H9 (cell line): ENCODE measurements at regions not wholly inside any gene's neighbourhood (a gene's known extent, or its start where the extent isn't known, plus 50 kb on each side); places are given as distances from the start of the nearest gene placed in this dataset.

Experiments used
- DNase-seq: peaks from one replicate; pipeline ENCODE4 v3.0.0-alpha.2; 2017
- H2AFZ ChIP-seq: one replicate; pipeline ENCODE4 v1.6.1; 2013; ENCODE audit warnings: mild to moderate bottlenecking, low read length, control low read depth, moderate library complexity
- H2AK5ac ChIP-seq: 2 replicates; pipeline ENCODE4 v1.6.1; 2013; ENCODE audit warnings: low read length, control low read depth, mixed read lengths; ENCODE audit not compliant: insufficient read length
- H2BK120ac ChIP-seq: one replicate; pipeline ENCODE4 v1.6.1; 2013; ENCODE audit warnings: low read depth, mild to moderate bottlenecking, low read length, control low read depth, inconsistent platforms; ENCODE audit not compliant: poor library complexity, severe bottlenecking
- H2BK12ac ChIP-seq: 2 replicates; pipeline ENCODE4 v1.6.1; 2013; ENCODE audit warnings: low read length, control low read depth, mixed read lengths, low read depth; ENCODE audit not compliant: insufficient read length
- H2BK15ac ChIP-seq: 2 replicates; pipeline ENCODE4 v1.6.1; 2013; ENCODE audit warnings: low read depth, low read length, control low read depth
- H2BK20ac ChIP-seq: one replicate; pipeline ENCODE4 v1.6.1; 2013; ENCODE audit warnings: low read depth, mild to moderate bottlenecking, low read length, control low read depth, inconsistent platforms; ENCODE audit not compliant: poor library complexity, severe bottlenecking
- H2BK5ac ChIP-seq: 2 replicates; pipeline ENCODE4 v1.6.1; 2013; ENCODE audit warnings: low read length, control low read depth, mixed read lengths; ENCODE audit not compliant: insufficient read length
- H3K14ac ChIP-seq: 2 replicates; pipeline ENCODE4 v1.6.1; 2013; ENCODE audit warnings: low read length, control low read depth; ENCODE audit not compliant: insufficient read depth
- H3K18ac ChIP-seq: 2 replicates; pipeline ENCODE4 v1.6.1; 2013; ENCODE audit warnings: low read depth, mild to moderate bottlenecking, mixed read lengths, low read length, control low read depth; ENCODE audit not compliant: insufficient read length
- H3K23ac ChIP-seq: 2 replicates; pipeline ENCODE4 v1.6.1; 2013; ENCODE audit warnings: low read length, control low read depth, mixed read lengths, low read depth; ENCODE audit not compliant: insufficient read length
- H3K23me2 ChIP-seq: 2 replicates; pipeline ENCODE4 v1.6.1; 2013; ENCODE audit warnings: low read depth, mild to moderate bottlenecking, mixed read lengths, low read length, control low read depth; ENCODE audit not compliant: insufficient read length, poor library complexity, severe bottlenecking
- H3K27ac ChIP-seq: 2 replicates; pipeline ENCODE4 v1.5.1; 2013; ENCODE audit warnings: low read length, control low read depth, mixed read lengths, low read depth; ENCODE audit not compliant: insufficient read length
- H3K27me3 ChIP-seq: 2 replicates; pipeline ENCODE4 v1.6.1; 2013; ENCODE audit warnings: low read length, control low read depth, inconsistent platforms; ENCODE audit not compliant: insufficient read depth
- H3K4ac ChIP-seq: 2 replicates; pipeline ENCODE4 v1.6.1; 2013; ENCODE audit warnings: low read depth, mild to moderate bottlenecking, control low read depth, inconsistent platforms, low read length, moderate library complexity
- H3K4me1 ChIP-seq: 2 replicates; pipeline ENCODE4 v1.6.1; 2013; ENCODE audit warnings: low read length, control low read depth, inconsistent platforms; ENCODE audit not compliant: insufficient read depth
- H3K4me2 ChIP-seq: 2 replicates; pipeline ENCODE4 v1.6.1; 2013; ENCODE audit warnings: low read length, control low read depth, mixed read lengths; ENCODE audit not compliant: insufficient read length, insufficient read depth
- H3K56ac ChIP-seq: 2 replicates; pipeline ENCODE4 v1.6.1; 2013; ENCODE audit warnings: low read depth, mild to moderate bottlenecking, mixed read lengths, low read length, control low read depth; ENCODE audit not compliant: insufficient read length
- H3K79me1 ChIP-seq: 2 replicates; pipeline ENCODE4 v1.6.1; 2013; ENCODE audit warnings: low read depth, mild to moderate bottlenecking, moderate library complexity, low read length, control low read depth, inconsistent platforms; ENCODE audit not compliant: insufficient read depth, poor library complexity, severe bottlenecking
- H3K79me2 ChIP-seq: 2 replicates; pipeline ENCODE4 v1.6.1; 2013; ENCODE audit warnings: low read length, control low read depth, inconsistent platforms; ENCODE audit not compliant: insufficient read depth
- H3K9ac ChIP-seq: 2 replicates; pipeline ENCODE4 v1.6.1; 2013; ENCODE audit warnings: low read length, control low read depth, mixed read lengths; ENCODE audit not compliant: insufficient read length; ENCODE audit errors: extremely low read depth
- H3K9me3 ChIP-seq: one replicate; pipeline ENCODE4 v1.6.1; 2013; ENCODE audit warnings: low read depth, low read length, inconsistent platforms; ENCODE audit not compliant: control insufficient read depth
- H3T11ph ChIP-seq: one replicate; pipeline ENCODE4 v1.6.1; 2013; ENCODE audit warnings: mild to moderate bottlenecking, low read length, control low read depth, inconsistent platforms
- H4K20me1 ChIP-seq: one replicate; pipeline ENCODE4 v1.6.1; 2013; ENCODE audit not compliant: control insufficient read depth, insufficient read length, insufficient read depth
- H4K5ac ChIP-seq: 2 replicates; pipeline ENCODE4 v1.6.1; 2013; ENCODE audit warnings: low read depth, mild to moderate bottlenecking, mixed read lengths, low read length, control low read depth; ENCODE audit not compliant: insufficient read length
- H4K8ac ChIP-seq: replicated peaks from 2 replicates; pipeline ENCODE4 v1.6.1; 2013; ENCODE audit warnings: low read length, control low read depth, mixed read lengths, low read depth; ENCODE audit not compliant: insufficient read length
- H4K91ac ChIP-seq: 2 replicates; pipeline ENCODE4 v1.6.1; 2013; ENCODE audit warnings: low read depth, mild to moderate bottlenecking, moderate library complexity, mixed read lengths, low read length, control low read depth; ENCODE audit not compliant: insufficient read length
- H3K27ac Mint-ChIP-seq, 3 experiments: 2 replicates in 2 of 3; 3 replicates in 1 of 3; pipeline ENCODE4 v1.8.0; 2020 to 2021; ENCODE audit warnings: mixed read lengths in 3 of 3, mild to moderate bottlenecking in 1 of 3, moderate library complexity in 1 of 3
- H3K27me3 Mint-ChIP-seq: 2 replicates; pipeline ENCODE4 v1.8.0; 2021; ENCODE audit warnings: low read depth, mild to moderate bottlenecking, moderate library complexity, mixed read lengths
- H3K36me3 Mint-ChIP-seq, 3 experiments: 2 replicates in 2 of 3; 3 replicates in 1 of 3; pipeline ENCODE4 v1.8.0; 2020 to 2021; ENCODE audit warnings: low read depth in 3 of 3, mixed read lengths in 3 of 3; ENCODE audit not compliant: insufficient read depth in 1 of 3
- H3K4me1 Mint-ChIP-seq, 2 experiments: 2 replicates each; pipeline ENCODE4 v1.8.0; 2020; ENCODE audit warnings: mixed read lengths in 2 of 2
- H3K4me3 Mint-ChIP-seq, 2 experiments: 2 replicates in 1 of 2; 3 replicates in 1 of 2; pipeline ENCODE4 v1.8.0; 2020 to 2021; ENCODE audit warnings: mild to moderate bottlenecking in 2 of 2, mixed read lengths in 2 of 2, moderate library complexity in 1 of 2
- H3K9me3 Mint-ChIP-seq, 2 experiments: 2 replicates in 1 of 2; 3 replicates in 1 of 2; pipeline ENCODE4 v1.8.0; 2020; ENCODE audit warnings: mild to moderate bottlenecking in 2 of 2, mixed read lengths in 2 of 2, moderate library complexity in 1 of 2
- CTCF ChIP-seq: fragments of 200-600 bp; sonication (generic); conservative IDR thresholded peaks from 3 replicates; pipeline ENCODE4 v1.8.0; 2021; ENCODE audit warnings: antibody characterized with exemption, mild to moderate bottlenecking
- WGBS: extraction: QIAGEN DNeasy Blood & Tissue Kit; methylation state at CpG from one replicate; pipeline ENCODE4 v1.1.7; 2013; ENCODE audit warnings: missing lambda C conversion rate, low lambda C conversion rate, mixed read lengths; ENCODE audit not compliant: insufficient read length; ENCODE audit errors: extremely low coverage; 5-methylcytosine and 5-hydroxymethylcytosine counted together

GRCh38 chr14:97649752-97650151 lies 852.6 kb downstream of the VRK1 start:
- Histone ChIP-seq H3K27me3 (no peaks in the 10 kb centered on the region), H3K4ac (no peak overlapping the region), H2BK20ac (no peak overlapping the region), H3K79me1 (no peaks in the 10 kb centered on the region), H3K27ac (no peak overlapping the region), H3K79me2 (no peaks in the 10 kb centered on the region), H4K20me1 (no peaks in the 10 kb centered on the region), H2BK5ac (no peak overlapping the region), H3K14ac (no peak overlapping the region), H4K8ac (no peak overlapping the region), H4K91ac (no peak overlapping the region), H3K4me1 (peaks cover 2% of the 10 kb centered on the region; the same call in 1 of the 2 replicates), H3K9ac (no peak overlapping the region), H3K18ac (no peak overlapping the region), H2BK12ac (no peak overlapping the region), H3K56ac (no peak overlapping the region), H3K23ac (no peak overlapping the region), H3K23me2 (no peaks in the 10 kb centered on the region), H2AK5ac (no peak overlapping the region), H4K5ac (no peak overlapping the region), H2AFZ (no peak overlapping the region), H3K4me2 (no peak overlapping the region), H2BK15ac (no peak overlapping the region), H3T11ph (no peak overlapping the region), H2BK120ac (no peak overlapping the region), H3K9me3 (no peaks in the 10 kb centered on the region)
- no peak overlapping the region for H3K4me3 Mint-ChIP-seq
- peaks cover 29 to 32% of the 10 kb centered on the region in 2 experiments for H3K4me1 Mint-ChIP-seq
- TF ChIP-seq CTCF = no peak
- no peaks in the 10 kb centered on the region for H3K9me3 Mint-ChIP-seq
- H3K27me3 Mint-ChIP-seq = no peaks in the 10 kb centered on the region
- no peak overlapping the region for H3K27ac Mint-ChIP-seq
- no CpG with 5 or more reads among the region's 5 CpGs for WGBS
- DNase-seq = no peak
- H3K36me3 Mint-ChIP-seq = peaks cover 0 to 2% (median 0%) of the 10 kb centered on the region in 3 experiments; a peak in 2 of 7 replicates
